NCI-H748 (cell line): ENCODE measurements at regions not wholly inside any gene's neighbourhood (a gene's known extent, or its start where the extent isn't known, plus 50 kb on each side); places are given as distances from the start of the nearest gene placed in this dataset.

Experiments
- DNase-seq: peaks from one replicate; lab custom pipeline; 2025; ENCODE audit not compliant: unreplicated experiment; lab: John Stamatoyannopoulos, UW

- DNase-seq, result peak; percentile 22
These were observed 386.5 kb upstream of the RBFOX1 start for GRCh38 chr16:6946106-6946505.

- DNase-seq, result no peak
These were observed 391.7 kb upstream of the RBFOX1 start for GRCh38 chr16:6940968-6941367.

- no peak for DNase-seq
These were observed 395.0 kb upstream of the RBFOX1 start for GRCh38 chr16:6937641-6938040.

GRCh38 chr16:6932871-6933385 is 399.7 kb upstream of the RBFOX1 start:
- DNase-seq, result no peak

GRCh38 chr16:6929868-6930267 is 402.8 kb upstream of the RBFOX1 start:
- no peak for DNase-seq

GRCh38 chr16:6926762-6927161 is 405.9 kb upstream of the RBFOX1 start:
- DNase-seq, result no peak

- no peak for DNase-seq
These were observed 406.3 kb upstream of the RBFOX1 start for GRCh38 chr16:6926341-6926740.

- DNase-seq, result no peak
These were observed 414.0 kb upstream of the RBFOX1 start for GRCh38 chr16:6918646-6919045.

- no peak for DNase-seq
These were observed 415.7 kb upstream of the RBFOX1 start for GRCh38 chr16:6916946-6917345.

- peak; percentile 62 for DNase-seq
These were observed 419.1 kb upstream of the RBFOX1 start for GRCh38 chr16:6913566-6913965.

GRCh38 chr16:6910301-6910700 is 422.3 kb upstream of the RBFOX1 start:
- DNase-seq, result no peak

- no peak for DNase-seq
These were observed 427.0 kb upstream of the RBFOX1 start for GRCh38 chr16:6905601-6906000.

- no peak for DNase-seq
These were observed 429.0 kb upstream of the RBFOX1 start for GRCh38 chr16:6903671-6904070.

GRCh38 chr16:6898896-6899295 is 433.7 kb upstream of the RBFOX1 start:
- DNase-seq, result no peak

GRCh38 chr16:6897876-6898485 is 434.7 kb upstream of the RBFOX1 start:
- no peak for DNase-seq

GRCh38 chr16:6892966-6893365 is 439.7 kb upstream of the RBFOX1 start:
- DNase-seq, result no peak

- no peak for DNase-seq
These were observed 441.1 kb upstream of the RBFOX1 start for GRCh38 chr16:6891496-6891895.

- no peak for DNase-seq
These were observed 444.1 kb upstream of the RBFOX1 start for GRCh38 chr16:6888531-6888930.

GRCh38 chr16:6884002-6884401 is 448.6 kb upstream of the RBFOX1 start:
- DNase-seq, result no peak

- no peak for DNase-seq
These were observed 452.4 kb upstream of the RBFOX1 start for GRCh38 chr16:6880263-6880662.

GRCh38 chr16:6864671-6865070 is 468.0 kb upstream of the RBFOX1 start:
- no peak for DNase-seq

GRCh38 chr16:6864244-6864643 is 468.4 kb upstream of the RBFOX1 start:
- no peak for DNase-seq

GRCh38 chr16:6863135-6863534 is 469.5 kb upstream of the RBFOX1 start:
- DNase-seq, result no peak
